ENCODE measurements at regions not wholly inside any gene's neighbourhood (a gene's known extent, or its start where the extent isn't known, plus 50 kb on each side); places are given as distances from the start of the nearest gene placed in this dataset.
"Not testable (repeated sequence)": the region's sequence is repeated elsewhere in the genome, so short reads cannot be mapped to it uniquely, and the experiment has no call there.

- H3K36me3 ChIP-seq (ENCODE audit: insufficient read depth, low read depth, low read length), result no peaks in the 10 kb centered on the region
- H3K9me3 ChIP-seq (ENCODE audit: insufficient read depth, low read depth, low read length), result peaks cover 2% of the 10 kb centered on the region; the same call in 1 of the 2 replicates
- H3K4me3 ChIP-seq (ENCODE audit: low read length), result no peak overlapping the region
- H3K9ac ChIP-seq (ENCODE audit: low read depth, low read length), result 0 out of 2 replicates have a peak overlapping the region, but pooled peaks have one; percentile 7
- no peak overlapping the region for H3K27ac ChIP-seq (ENCODE audit: low read length)
- H3K4me1 ChIP-seq (ENCODE audit: insufficient read depth, low read length), result peaks cover 25% of the 10 kb centered on the region
- H3K27me3 ChIP-seq (ENCODE audit: insufficient read depth, low read length), result no peaks in the 10 kb centered on the region
These were observed 456.8 kb upstream of the KLF6 start for GRCh38 chr10:4241724-4242345.

- H3K4me1 ChIP-seq (ENCODE audit: insufficient read depth, low read length), result peaks cover 25% of the 10 kb centered on the region
- no peak overlapping the region for H3K27ac ChIP-seq (ENCODE audit: low read length)
- peaks cover 2% of the 10 kb centered on the region; the same call in 1 of the 2 replicates for H3K9me3 ChIP-seq (ENCODE audit: insufficient read depth, low read depth, low read length)
- H3K27me3 ChIP-seq (ENCODE audit: insufficient read depth, low read length), result no peaks in the 10 kb centered on the region
- H3K9ac ChIP-seq (ENCODE audit: low read depth, low read length), result no peak overlapping the region
- no peak overlapping the region for H3K4me3 ChIP-seq (ENCODE audit: low read length)
- H3K36me3 ChIP-seq (ENCODE audit: insufficient read depth, low read depth, low read length), result no peaks in the 10 kb centered on the region
These were observed 455.7 kb upstream of the KLF6 start for GRCh38 chr10:4240608-4241197.

- Histone ChIP-seq H3K27me3 (ENCODE audit: insufficient read depth, low read length) (no peaks in the 10 kb centered on the region), H3K27ac (ENCODE audit: low read length) (no peak overlapping the region), H3K9me3 (ENCODE audit: insufficient read depth, low read depth, low read length) (peaks cover 2% of the 10 kb centered on the region; the same call in 1 of the 2 replicates), H3K4me1 (ENCODE audit: insufficient read depth, low read length) (peaks cover 25% of the 10 kb centered on the region), H3K4me3 (ENCODE audit: low read length) (no peak overlapping the region), H3K9ac (ENCODE audit: low read depth, low read length) (no peak overlapping the region), H3K36me3 (ENCODE audit: insufficient read depth, low read depth, low read length) (no peaks in the 10 kb centered on the region)
These were observed 454.2 kb upstream of the KLF6 start for GRCh38 chr10:4239186-4239585.

- not testable (repeated sequence) for H3K36me3 ChIP-seq (ENCODE audit: insufficient read depth, low read depth, low read length); H3K4me3 ChIP-seq (ENCODE audit: low read length); H3K27ac ChIP-seq (ENCODE audit: low read length)
These were observed 451.9 kb upstream of the KLF6 start for GRCh38 chr10:4236905-4237304.

GRCh38 chr10:4234661-4235060 lies 449.7 kb upstream of the KLF6 start:
- Histone ChIP-seq H3K27me3 (ENCODE audit: insufficient read depth, low read length) (no peaks in the 10 kb centered on the region), H3K27ac (ENCODE audit: low read length) (no peak overlapping the region)

More at GRCh38 chr10:4236905-4237304, 451.9 kb upstream of the KLF6 start:
- not testable (repeated sequence) for H3K27me3 ChIP-seq (ENCODE audit: insufficient read depth, low read length); H3K9ac ChIP-seq (ENCODE audit: low read depth, low read length); H3K9me3 ChIP-seq (ENCODE audit: insufficient read depth, low read depth, low read length)
- peaks cover 17% of the 10 kb centered on the region; the same call in 1 of the 2 replicates for H3K4me1 ChIP-seq (ENCODE audit: insufficient read depth, low read length)

GRCh38 chr10:4231439-4231838 lies 446.4 kb upstream of the KLF6 start:
- no peak overlapping the region for H3K27ac ChIP-seq (ENCODE audit: low read length)

More at GRCh38 chr10:4234661-4235060, 449.7 kb upstream of the KLF6 start:
- no peaks in the 10 kb centered on the region for H3K4me1 ChIP-seq (ENCODE audit: insufficient read depth, low read length)
- H3K4me3 ChIP-seq (ENCODE audit: low read length), result no peak overlapping the region
- no peak overlapping the region for H3K9ac ChIP-seq (ENCODE audit: low read depth, low read length)
- H3K9me3 ChIP-seq (ENCODE audit: insufficient read depth, low read depth, low read length), result peaks cover 5% of the 10 kb centered on the region; the same call in 1 of the 2 replicates
- H3K36me3 ChIP-seq (ENCODE audit: insufficient read depth, low read depth, low read length), result no peaks in the 10 kb centered on the region

GRCh38 chr10:4230036-4230435 lies 445.0 kb upstream of the KLF6 start:
- no peaks in the 10 kb centered on the region for H3K36me3 ChIP-seq (ENCODE audit: insufficient read depth, low read depth, low read length)
- H3K9me3 ChIP-seq (ENCODE audit: insufficient read depth, low read depth, low read length), result 0 out of 2 replicates have a peak, but pooled peaks cover 3% of the 10 kb centered on the region
- no peaks in the 10 kb centered on the region for H3K27me3 ChIP-seq (ENCODE audit: insufficient read depth, low read length)

More at GRCh38 chr10:4231439-4231838, 446.4 kb upstream of the KLF6 start:
- Histone ChIP-seq H3K9ac (ENCODE audit: low read depth, low read length) (no peak overlapping the region), H3K9me3 (ENCODE audit: insufficient read depth, low read depth, low read length) (0 out of 2 replicates have a peak, but pooled peaks cover 3% of the 10 kb centered on the region), H3K36me3 (ENCODE audit: insufficient read depth, low read depth, low read length) (no peaks in the 10 kb centered on the region), H3K4me3 (ENCODE audit: low read length) (no peak overlapping the region), H3K4me1 (ENCODE audit: insufficient read depth, low read length) (no peaks in the 10 kb centered on the region), H3K27me3 (ENCODE audit: insufficient read depth, low read length) (no peaks in the 10 kb centered on the region)

GRCh38 chr10:4229106-4229505 lies 444.1 kb upstream of the KLF6 start:
- Histone ChIP-seq H3K9ac (ENCODE audit: low read depth, low read length) (no peak overlapping the region), H3K27ac (ENCODE audit: low read length) (no peak overlapping the region), H3K27me3 (ENCODE audit: insufficient read depth, low read length) (no peaks in the 10 kb centered on the region), H3K36me3 (ENCODE audit: insufficient read depth, low read depth, low read length) (no peaks in the 10 kb centered on the region), H3K9me3 (ENCODE audit: insufficient read depth, low read depth, low read length) (0 out of 2 replicates have a peak, but pooled peaks cover 3% of the 10 kb centered on the region), H3K4me3 (ENCODE audit: low read length) (no peak overlapping the region), H3K4me1 (ENCODE audit: insufficient read depth, low read length) (no peaks in the 10 kb centered on the region)

More at GRCh38 chr10:4230036-4230435, 445.0 kb upstream of the KLF6 start:
- no peak overlapping the region for H3K27ac ChIP-seq (ENCODE audit: low read length)
- H3K9ac ChIP-seq (ENCODE audit: low read depth, low read length), result no peak overlapping the region
- H3K4me1 ChIP-seq (ENCODE audit: insufficient read depth, low read length), result no peaks in the 10 kb centered on the region
- no peak overlapping the region for H3K4me3 ChIP-seq (ENCODE audit: low read length)

- no peaks in the 10 kb centered on the region for H3K36me3 ChIP-seq (ENCODE audit: insufficient read depth, low read depth, low read length)
- H3K27me3 ChIP-seq (ENCODE audit: insufficient read depth, low read length), result no peaks in the 10 kb centered on the region
- H3K4me3 ChIP-seq (ENCODE audit: low read length), result no peak overlapping the region
- no peaks in the 10 kb centered on the region for H3K4me1 ChIP-seq (ENCODE audit: insufficient read depth, low read length)
- H3K27ac ChIP-seq (ENCODE audit: low read length), result no peak overlapping the region
- H3K9me3 ChIP-seq (ENCODE audit: insufficient read depth, low read depth, low read length), result 0 out of 2 replicates have a peak, but pooled peaks cover 3% of the 10 kb centered on the region
- no peak overlapping the region for H3K9ac ChIP-seq (ENCODE audit: low read depth, low read length)
These were observed 442.6 kb upstream of the KLF6 start for GRCh38 chr10:4227586-4227985.

- no peak overlapping the region for H3K9ac ChIP-seq (ENCODE audit: low read depth, low read length)
- H3K27ac ChIP-seq (ENCODE audit: low read length), result no peak overlapping the region
- H3K4me1 ChIP-seq (ENCODE audit: insufficient read depth, low read length), result no peaks in the 10 kb centered on the region
- no peak overlapping the region for H3K4me3 ChIP-seq (ENCODE audit: low read length)
- H3K27me3 ChIP-seq (ENCODE audit: insufficient read depth, low read length), result no peaks in the 10 kb centered on the region
- no peaks in the 10 kb centered on the region for H3K9me3 ChIP-seq (ENCODE audit: insufficient read depth, low read depth, low read length)
- no peaks in the 10 kb centered on the region for H3K36me3 ChIP-seq (ENCODE audit: insufficient read depth, low read depth, low read length)
These were observed 442.0 kb upstream of the KLF6 start for GRCh38 chr10:4226941-4227540.

- Histone ChIP-seq H3K4me3 (ENCODE audit: low read length) (no peak overlapping the region), H3K4me1 (ENCODE audit: insufficient read depth, low read length) (peaks cover 2% of the 10 kb centered on the region; the same call in 1 of the 2 replicates), H3K36me3 (ENCODE audit: insufficient read depth, low read depth, low read length) (no peaks in the 10 kb centered on the region), H3K27me3 (ENCODE audit: insufficient read depth, low read length) (no peaks in the 10 kb centered on the region), H3K9ac (ENCODE audit: low read depth, low read length) (no peak overlapping the region), H3K9me3 (ENCODE audit: insufficient read depth, low read depth, low read length) (no peaks in the 10 kb centered on the region), H3K27ac (ENCODE audit: low read length) (no peak overlapping the region)
These were observed 439.2 kb upstream of the KLF6 start for GRCh38 chr10:4224178-4224577.

- not testable (repeated sequence) for H3K4me3 ChIP-seq (ENCODE audit: low read length); H3K36me3 ChIP-seq (ENCODE audit: insufficient read depth, low read depth, low read length); H3K9ac ChIP-seq (ENCODE audit: low read depth, low read length); H3K27ac ChIP-seq (ENCODE audit: low read length); H3K27me3 ChIP-seq (ENCODE audit: insufficient read depth, low read length); H3K9me3 ChIP-seq (ENCODE audit: insufficient read depth, low read depth, low read length)
- H3K4me1 ChIP-seq (ENCODE audit: insufficient read depth, low read length), result peaks cover 11% of the 10 kb centered on the region
These were observed 436.3 kb upstream of the KLF6 start for GRCh38 chr10:4221310-4221709.
